Hematopoietic multipotent progenitor cell treated with erythropoietin and hydrocortisone succinate and interleukin-3 and kit ligand, for 8 days (in vitro differentiated cells): ENCODE measurements at regions not wholly inside any gene's neighbourhood (a gene's known extent, or its start where the extent isn't known, plus 50 kb on each side); places are given as distances from the start of the nearest gene placed in this dataset.

Experiments used
- DNase-seq: peaks from one replicate; pipeline ENCODE4 v3.0.0-alpha.2; 2015

- DNase-seq = no peak
These were observed 87.2 kb upstream of the NSMCE3 start for GRCh38 chr15:29356786-29357185.

- DNase-seq = no peak
These were observed 85.9 kb upstream of the NSMCE3 start for GRCh38 chr15:29355477-29355876.

- DNase-seq = no peak
These were observed 82.8 kb upstream of the NSMCE3 start for GRCh38 chr15:29352402-29352801.

GRCh38 chr15:29349196-29349595 lies 79.6 kb upstream of the NSMCE3 start:
- no peak for DNase-seq

- no peak for DNase-seq
These were observed 78.8 kb upstream of the NSMCE3 start for GRCh38 chr15:29348336-29348914.

GRCh38 chr15:29346998-29347397 lies 77.4 kb upstream of the NSMCE3 start:
- DNase-seq = no peak

- no peak for DNase-seq
These were observed 76.2 kb upstream of the NSMCE3 start for GRCh38 chr15:29345549-29346525.

GRCh38 chr15:29344474-29344873 lies 74.9 kb upstream of the NSMCE3 start:
- DNase-seq = no peak

- DNase-seq = no peak
These were observed 73.6 kb upstream of the NSMCE3 start for GRCh38 chr15:29343229-29343628.

- DNase-seq = no peak
These were observed 72.6 kb upstream of the NSMCE3 start for GRCh38 chr15:29342201-29342600.

GRCh38 chr15:29337156-29337959 lies 67.7 kb upstream of the NSMCE3 start:
- no peak for DNase-seq

- DNase-seq = no peak
These were observed 64.9 kb upstream of the NSMCE3 start for GRCh38 chr15:29334544-29334943.

GRCh38 chr15:29333261-29333660 lies 63.6 kb upstream of the NSMCE3 start:
- no peak for DNase-seq

GRCh38 chr15:29331669-29332068 lies 62.0 kb upstream of the NSMCE3 start:
- no peak for DNase-seq

GRCh38 chr15:29331071-29331470 lies 61.4 kb upstream of the NSMCE3 start:
- DNase-seq = no peak

- no peak for DNase-seq
These were observed 55.1 kb upstream of the NSMCE3 start for GRCh38 chr15:29324746-29325145.

- DNase-seq = no peak
These were observed 53.9 kb upstream of the NSMCE3 start for GRCh38 chr15:29323557-29323956.

- no peak for DNase-seq
These were observed 52.8 kb upstream of the NSMCE3 start for GRCh38 chr15:29322415-29322814.

- no peak for DNase-seq
These were observed 50.8 kb upstream of the NSMCE3 start for GRCh38 chr15:29320420-29320819.

GRCh38 chr15:29319823-29320222 lies 50.2 kb upstream of the NSMCE3 start:
- no peak for DNase-seq
